IPS-15b (cell line): ENCODE measurements at regions not wholly inside any gene's neighbourhood (a gene's known extent, or its start where the extent isn't known, plus 50 kb on each side); places are given as distances from the start of the nearest gene placed in this dataset.
"Not testable (repeated sequence)": the region's sequence is repeated elsewhere in the genome, so short reads cannot be mapped to it uniquely, and the experiment has no call there.

Source experiments
- H3K27me3 ChIP-seq: one replicate; pipeline ENCODE4 v1.6.1; 2013; ENCODE audit warnings: low read length; ENCODE audit not compliant: control insufficient read depth, insufficient read depth
- H3K36me3 ChIP-seq: one replicate; pipeline ENCODE4 v1.6.1; 2013; ENCODE audit warnings: low read length; ENCODE audit not compliant: control insufficient read depth, insufficient read depth
- H3K4me1 ChIP-seq: one replicate; pipeline ENCODE4 v1.6.1; 2013; ENCODE audit warnings: mild to moderate bottlenecking, low read length; ENCODE audit not compliant: control insufficient read depth, insufficient read depth
- H3K4me3 ChIP-seq: one replicate; pipeline ENCODE4 v1.5.1; 2013; ENCODE audit warnings: low read depth, low read length
- H3K9ac ChIP-seq: one replicate; pipeline ENCODE4 v1.6.1; 2013; ENCODE audit warnings: low read depth, mild to moderate bottlenecking, low read length
- H3K9me3 ChIP-seq: one replicate; pipeline ENCODE4 v1.6.1; 2013; ENCODE audit warnings: mild to moderate bottlenecking, low read length; ENCODE audit not compliant: control insufficient read depth, insufficient read depth

GRCh38 chr13:65937251-65937650, 1292.9 kb downstream of the PCDH9 start:
- H3K36me3 ChIP-seq, result no peaks in the 10 kb centered on the region
- H3K9ac ChIP-seq, result no peak overlapping the region
- no peaks in the 10 kb centered on the region for H3K27me3 ChIP-seq
- no peak overlapping the region for H3K4me3 ChIP-seq
- H3K4me1 ChIP-seq, result no peaks in the 10 kb centered on the region
- H3K9me3 ChIP-seq, result no peaks in the 10 kb centered on the region

GRCh38 chr13:65936249-65936648, 1293.9 kb downstream of the PCDH9 start:
- Histone ChIP-seq H3K9ac (no peak overlapping the region), H3K4me1 (no peaks in the 10 kb centered on the region), H3K9me3 (no peaks in the 10 kb centered on the region), H3K36me3 (no peaks in the 10 kb centered on the region), H3K27me3 (no peaks in the 10 kb centered on the region), H3K4me3 (no peak overlapping the region)

- Histone ChIP-seq H3K9ac (no peak overlapping the region), H3K4me1 (no peaks in the 10 kb centered on the region), H3K27me3 (no peaks in the 10 kb centered on the region), H3K4me3 (no peak overlapping the region), H3K9me3 (no peaks in the 10 kb centered on the region), H3K36me3 (no peaks in the 10 kb centered on the region)
These were observed 1297.4 kb downstream of the PCDH9 start for GRCh38 chr13:65932587-65933239.

- H3K9ac ChIP-seq, result no peak overlapping the region
- H3K4me3 ChIP-seq, result no peak overlapping the region
- H3K27me3 ChIP-seq, result no peaks in the 10 kb centered on the region
- H3K4me1 ChIP-seq, result no peaks in the 10 kb centered on the region
- no peaks in the 10 kb centered on the region for H3K36me3 ChIP-seq
- no peaks in the 10 kb centered on the region for H3K9me3 ChIP-seq
These were observed 1298.1 kb downstream of the PCDH9 start for GRCh38 chr13:65932013-65932412.

GRCh38 chr13:65929436-65929835, 1300.7 kb downstream of the PCDH9 start:
- H3K4me1 ChIP-seq, result no peaks in the 10 kb centered on the region

GRCh38 chr13:65926750-65927171, 1303.4 kb downstream of the PCDH9 start:
- Histone ChIP-seq H3K9me3 (no peaks in the 10 kb centered on the region), H3K9ac (no peak overlapping the region), H3K27me3 (no peaks in the 10 kb centered on the region), H3K4me3 (peak overlapping the region; percentile 48), H3K36me3 (no peaks in the 10 kb centered on the region), H3K4me1 (no peaks in the 10 kb centered on the region)

More at GRCh38 chr13:65929436-65929835, 1300.7 kb downstream of the PCDH9 start:
- Histone ChIP-seq H3K9ac (no peak overlapping the region), H3K9me3 (no peaks in the 10 kb centered on the region), H3K36me3 (no peaks in the 10 kb centered on the region), H3K27me3 (no peaks in the 10 kb centered on the region), H3K4me3 (no peak overlapping the region)

- not testable (repeated sequence) for H3K4me3 ChIP-seq, H3K9me3 ChIP-seq, H3K36me3 ChIP-seq, H3K27me3 ChIP-seq, H3K4me1 ChIP-seq, H3K9ac ChIP-seq
These were observed 1307.3 kb downstream of the PCDH9 start for GRCh38 chr13:65922846-65923245.

GRCh38 chr13:65921933-65922332, 1308.2 kb downstream of the PCDH9 start:
- H3K9me3 ChIP-seq, result no peaks in the 10 kb centered on the region
- H3K4me3 ChIP-seq, result no peak overlapping the region
- H3K9ac ChIP-seq, result no peak overlapping the region
- H3K36me3 ChIP-seq, result no peaks in the 10 kb centered on the region
- H3K4me1 ChIP-seq, result no peaks in the 10 kb centered on the region
- no peaks in the 10 kb centered on the region for H3K27me3 ChIP-seq

- Histone ChIP-seq H3K9ac (no peak overlapping the region), H3K9me3 (no peaks in the 10 kb centered on the region), H3K36me3 (no peaks in the 10 kb centered on the region), H3K27me3 (no peaks in the 10 kb centered on the region), H3K4me1 (no peaks in the 10 kb centered on the region), H3K4me3 (no peak overlapping the region)
These were observed 1312.4 kb downstream of the PCDH9 start for GRCh38 chr13:65917731-65918130.

GRCh38 chr13:65915195-65915594, 1314.9 kb downstream of the PCDH9 start:
- Histone ChIP-seq H3K27me3 (no peaks in the 10 kb centered on the region), H3K9ac (no peak overlapping the region), H3K36me3 (no peaks in the 10 kb centered on the region), H3K9me3 (no peaks in the 10 kb centered on the region), H3K4me3 (no peak overlapping the region), H3K4me1 (no peaks in the 10 kb centered on the region)

GRCh38 chr13:65914716-65915115, 1315.4 kb downstream of the PCDH9 start:
- Histone ChIP-seq H3K27me3 (no peaks in the 10 kb centered on the region), H3K9me3 (no peaks in the 10 kb centered on the region), H3K4me3 (no peak overlapping the region), H3K4me1 (no peaks in the 10 kb centered on the region), H3K9ac (no peak overlapping the region), H3K36me3 (no peaks in the 10 kb centered on the region)

- Histone ChIP-seq H3K36me3 (no peaks in the 10 kb centered on the region), H3K4me3 (no peak overlapping the region), H3K9ac (no peak overlapping the region), H3K27me3 (no peaks in the 10 kb centered on the region), H3K9me3 (no peaks in the 10 kb centered on the region), H3K4me1 (no peaks in the 10 kb centered on the region)
These were observed 1317.0 kb downstream of the PCDH9 start for GRCh38 chr13:65913173-65913572.
